Nucleus accumbens (tissue), 56 donors: ENCODE measurements at regions not wholly inside any gene's neighbourhood (a gene's known extent, or its start where the extent isn't known, plus 50 kb on each side); places are given as distances from the start of the nearest gene placed in this dataset.
"Not testable (repeated sequence)": the region's sequence is repeated elsewhere in the genome, so short reads cannot be mapped to it uniquely, and the experiment has no call there.

Source experiments
- DNase-seq, 56 donors: peaks; one replicate each; lab custom pipeline; 2025; lab: John Stamatoyannopoulos, UW

- DNase-seq: no peak
Observed at GRCh38 chr13:56706485-56706884, 434.2 kb upstream of the PRR20A start.

GRCh38 chr13:56713656-56714055 is 427.1 kb upstream of the PRR20A start:
- DNase-seq: no peak

- DNase-seq: no peak
Observed at GRCh38 chr13:56718791-56719190, 421.9 kb upstream of the PRR20A start.

DNA sequence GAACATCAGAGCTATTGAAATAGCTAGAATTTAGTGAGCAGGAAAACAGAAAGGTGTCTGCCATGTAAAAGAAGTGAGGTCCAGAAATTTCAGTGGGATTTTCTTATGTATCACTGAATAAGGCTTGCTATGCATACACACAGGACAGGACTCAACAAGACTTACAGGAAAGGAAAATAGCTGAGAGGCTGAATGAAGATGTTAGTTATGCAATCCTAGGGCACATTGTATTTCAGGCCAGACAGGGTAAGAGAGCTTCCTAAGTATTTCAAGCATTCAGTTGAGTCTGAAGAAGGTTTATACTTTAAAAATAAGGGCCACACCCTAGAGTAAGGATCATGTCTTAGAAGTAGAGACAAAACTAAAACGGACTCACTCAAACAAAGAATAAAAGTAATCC is 419.9 kb upstream of the PRR20A start:
- DNase-seq: no peak

- DNase-seq: no peak
Observed at GRCh38 chr13:56735537-56735942, 405.2 kb upstream of the PRR20A start.

DNA sequence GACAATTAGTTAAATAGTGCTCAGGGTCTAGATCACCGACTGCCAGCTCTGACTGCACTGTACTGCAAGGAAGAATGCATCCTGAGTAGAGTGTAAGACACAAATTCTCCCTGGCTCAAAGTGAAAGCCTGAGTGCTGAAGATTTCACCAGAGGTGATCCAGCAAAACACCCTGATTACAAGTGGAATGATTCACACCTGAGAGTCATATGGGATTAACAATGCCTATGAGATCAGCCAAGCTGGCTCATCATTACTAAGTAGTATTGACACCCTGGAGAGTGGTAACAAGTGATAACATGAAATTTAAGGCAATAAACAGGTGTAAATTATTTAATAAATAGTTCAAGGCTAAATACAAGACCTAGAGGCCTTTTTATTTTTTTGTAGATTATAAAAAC is 403.8 kb upstream of the PRR20A start:
- DNase-seq: no peak

- DNase-seq: no peak
Observed at GRCh38 chr13:56752636-56753035, 388.1 kb upstream of the PRR20A start.

- no peak for DNase-seq
Observed at GRCh38 chr13:56755181-56755935, 385.4 kb upstream of the PRR20A start.

DNA sequence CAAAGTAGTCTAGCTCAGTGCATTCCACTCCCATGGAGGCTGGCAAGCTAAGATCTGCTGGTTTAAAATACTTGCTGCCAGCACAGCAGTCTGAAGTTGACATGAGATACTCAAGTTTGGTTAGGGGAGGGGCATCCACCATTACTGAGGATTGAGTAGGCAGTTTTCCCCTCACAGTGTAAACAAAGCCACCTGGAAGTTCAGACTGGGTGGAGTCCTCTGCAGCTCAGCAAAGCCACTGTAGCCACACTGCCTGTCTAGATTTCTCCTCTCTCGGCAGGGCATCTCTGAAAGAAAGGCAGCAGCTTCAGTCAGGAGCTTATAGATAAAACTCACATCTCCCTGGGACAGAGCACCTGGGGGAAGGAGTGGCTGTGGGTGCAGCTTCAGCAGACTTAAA is 377.4 kb upstream of the PRR20A start:
- DNase-seq: not testable (repeated sequence)

GRCh38 chr13:56773148-56773547 is 367.6 kb upstream of the PRR20A start:
- no peak for DNase-seq

DNA sequence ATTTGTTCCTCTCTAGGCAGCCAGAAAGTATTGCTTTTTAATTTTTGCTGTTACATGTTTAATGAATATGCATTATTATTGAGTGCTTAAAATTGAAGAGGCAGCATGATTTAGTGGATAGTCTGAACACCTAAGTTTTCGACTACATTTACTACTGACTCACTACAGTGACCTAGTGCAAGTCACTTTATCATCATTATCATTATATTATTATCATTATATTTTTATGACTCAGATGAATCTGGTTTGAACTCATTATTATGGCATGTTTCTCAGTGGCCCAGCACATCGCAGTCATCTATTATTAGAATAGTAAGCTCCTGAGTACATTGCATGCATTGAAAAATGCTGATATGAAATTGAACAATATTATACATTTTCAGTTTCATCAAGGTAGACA is 351.2 kb upstream of the PRR20A start:
- no peak for DNase-seq

DNA sequence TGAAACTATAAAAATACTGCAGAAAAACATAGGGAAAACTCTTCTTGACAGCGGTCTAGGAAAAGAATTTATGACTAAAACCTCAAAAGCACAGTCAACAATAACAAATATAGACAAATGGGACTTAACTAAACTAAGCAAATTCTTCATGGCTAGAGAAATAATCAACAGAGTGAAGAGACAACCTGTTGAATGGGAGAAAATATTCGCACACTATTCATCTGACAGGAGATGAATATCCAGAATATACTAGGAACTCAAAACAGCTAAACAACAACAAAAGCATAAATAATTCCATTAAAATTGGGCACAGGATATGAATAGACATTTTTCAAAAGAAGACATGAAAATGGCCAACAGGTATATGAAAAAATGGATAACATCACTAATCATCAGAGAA is 303.6 kb upstream of the PRR20A start:
- no peak for DNase-seq

DNA sequence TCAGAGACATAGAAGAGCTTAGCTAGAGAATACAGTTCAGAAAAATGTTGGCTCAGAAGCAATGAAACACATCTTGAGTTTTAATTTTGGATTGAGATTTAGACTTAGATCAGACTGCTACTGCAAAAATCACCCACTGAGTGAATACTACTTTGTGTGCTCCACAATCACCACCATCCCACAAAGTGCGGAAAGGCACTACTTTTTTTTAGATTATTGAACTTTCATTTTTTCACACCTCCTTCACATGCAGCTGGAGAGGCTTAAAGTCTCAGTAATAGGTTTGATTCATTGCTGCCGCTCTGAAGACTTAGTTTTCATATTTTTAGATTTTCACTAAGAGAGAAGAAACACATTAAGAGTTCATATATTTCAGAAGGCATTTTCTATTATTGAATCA is 289.9 kb upstream of the PRR20A start:
- DNase-seq: no peak

DNA sequence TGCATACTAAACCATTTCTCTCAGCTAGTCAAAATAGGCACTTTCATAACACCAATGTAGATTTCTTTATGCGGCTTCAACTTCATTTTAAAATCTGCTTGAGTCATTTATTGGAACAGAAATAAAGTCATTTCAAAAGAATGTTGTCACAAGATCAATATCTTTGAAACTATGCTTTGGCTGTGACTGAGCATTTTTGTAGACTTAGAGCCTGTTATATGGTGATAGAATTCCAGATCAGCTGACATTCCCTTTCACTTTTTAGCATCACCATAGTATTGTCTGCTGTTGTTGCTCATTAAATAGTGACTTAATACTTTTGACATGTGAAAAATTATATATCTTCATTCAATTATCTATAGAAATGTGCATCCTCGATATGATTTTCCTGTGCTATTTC is 279.2 kb upstream of the PRR20A start:
- no peak for DNase-seq

DNA sequence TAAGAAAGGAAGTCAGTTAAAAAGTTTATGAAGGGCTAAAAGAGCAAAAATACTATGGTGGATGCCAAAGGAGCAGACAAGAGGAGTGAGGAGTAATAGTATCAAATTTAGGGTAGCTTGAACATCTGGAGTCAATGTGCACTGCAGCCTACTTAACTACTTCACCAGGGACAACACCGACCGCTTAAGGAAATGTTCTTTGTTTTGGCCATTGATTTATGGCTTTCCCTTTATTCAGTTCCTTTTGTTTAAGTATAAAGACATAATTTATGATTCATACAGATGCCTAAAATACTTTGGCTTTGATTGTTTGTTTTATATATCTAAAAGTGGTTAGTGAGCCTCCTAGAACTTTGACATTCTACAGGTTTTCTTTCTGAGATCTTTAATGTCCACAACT is 276.3 kb upstream of the PRR20A start:
- no peak for DNase-seq

GRCh38 chr13:56865416-56865815 is 275.3 kb upstream of the PRR20A start:
- no peak for DNase-seq

- DNase-seq: no peak
Observed at GRCh38 chr13:56869671-56870070, 271.0 kb upstream of the PRR20A start.

DNA sequence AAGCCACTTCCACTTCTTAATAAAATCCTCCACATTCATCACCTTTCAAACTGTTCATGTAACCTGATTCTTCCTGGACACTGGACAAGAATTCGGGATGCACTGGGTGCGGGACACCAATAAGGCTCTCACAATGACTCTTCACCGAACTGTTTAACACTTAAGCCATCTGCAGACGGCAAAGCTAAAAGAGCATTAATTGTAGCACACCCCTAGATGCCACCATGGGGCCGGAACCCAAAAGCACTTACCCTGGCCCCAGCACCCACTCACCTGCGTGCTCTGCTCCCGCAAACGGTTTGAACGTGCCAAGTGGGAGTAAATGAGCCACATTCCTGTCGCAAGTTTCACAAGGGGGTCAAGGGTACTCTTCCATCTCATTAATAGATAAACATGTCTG is 254.3 kb upstream of the PRR20A start:
- DNase-seq: no peak

GRCh38 chr13:56888455-56888854 is 252.3 kb upstream of the PRR20A start:
- no peak for DNase-seq

- no peak for DNase-seq
Observed at GRCh38 chr13:56893843-56894242, 246.9 kb upstream of the PRR20A start.

DNA sequence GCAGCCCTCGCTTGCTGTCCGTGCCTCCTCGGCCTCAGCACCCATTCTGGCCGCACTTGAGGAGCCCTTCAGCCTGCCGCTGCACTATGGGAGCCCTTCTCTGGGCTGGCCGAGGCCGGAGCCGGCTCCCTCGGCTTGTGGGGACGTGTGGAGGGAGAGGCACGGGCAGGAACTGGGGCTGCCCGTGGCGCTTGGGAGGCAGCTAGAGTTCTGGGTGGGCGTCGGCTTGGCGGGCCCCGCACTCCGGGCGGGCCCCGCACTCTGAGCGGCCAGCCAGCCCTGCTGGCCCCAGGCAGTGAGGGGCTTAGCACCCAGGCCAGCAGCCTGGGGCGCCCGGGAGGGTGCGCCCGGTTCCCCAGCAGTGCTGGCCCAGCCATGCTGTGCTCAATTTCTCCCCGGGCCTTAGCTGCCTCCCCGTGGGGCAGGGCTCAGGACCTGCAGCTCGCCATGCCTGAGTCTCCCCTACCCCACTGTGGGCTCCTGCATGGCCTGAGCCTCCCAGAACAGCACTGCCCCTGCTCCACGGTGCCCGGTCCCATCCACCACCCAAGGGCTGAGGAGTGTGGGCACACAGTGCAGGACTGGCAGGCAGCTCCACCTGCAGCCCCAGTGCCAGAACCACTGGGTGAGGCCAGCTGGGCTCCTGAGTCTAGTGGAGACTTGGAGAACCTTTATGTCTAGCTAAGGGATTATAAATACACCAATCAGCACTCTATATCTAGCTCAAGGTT is 240.0 kb upstream of the PRR20A start:
- no peak for DNase-seq

- DNase-seq: no peak
Observed at GRCh38 chr13:56902276-56902675, 238.4 kb upstream of the PRR20A start.
